ENCODE measurements at regions not wholly inside any gene's neighbourhood (a gene's known extent, or its start where the extent isn't known, plus 50 kb on each side); places are given as distances from the start of the nearest gene placed in this dataset.

GRCh38 chr6:23179994-23180393 lies 610.6 kb downstream of the HDGFL1 start:
- DNase-seq (ENCODE audit: low read depth in 6 of 9, low spot score in 9 of 9) = no peak
- H3K4me3 ChIP-seq (ENCODE audit: low read length in 2 of 2) = no peak overlapping the region
- no peaks in the 10 kb centered on the region for H3K9me3 ChIP-seq (ENCODE audit: control insufficient read depth in 2 of 2, insufficient read depth in 1 of 2, low read length in 1 of 2)
- H3K4me1 ChIP-seq (ENCODE audit: control insufficient read depth in 2 of 2, insufficient read depth in 2 of 2, low read length in 2 of 2) = no peaks in the 10 kb centered on the region
- no peak overlapping the region for H3K27ac ChIP-seq (ENCODE audit: low read depth in 1 of 2, low read length in 1 of 2)
- no peaks in the 10 kb centered on the region for H3K36me3 ChIP-seq (ENCODE audit: control insufficient read depth in 2 of 2, insufficient read depth in 2 of 2, low read length in 1 of 2)
- WGBS = 98% methylated on average over 4 of the region's 4 CpGs
- H3K27me3 ChIP-seq (ENCODE audit: control insufficient read depth in 2 of 2, insufficient read depth in 1 of 2, low read length in 1 of 2) = no peaks in the 10 kb centered on the region

- Histone ChIP-seq H3K27ac (ENCODE audit: low read depth in 1 of 2, low read length in 1 of 2) (no peak overlapping the region), H3K4me1 (ENCODE audit: control insufficient read depth in 2 of 2, insufficient read depth in 2 of 2, low read length in 2 of 2) (no peaks in the 10 kb centered on the region), H3K9me3 (ENCODE audit: control insufficient read depth in 2 of 2, insufficient read depth in 1 of 2, low read length in 1 of 2) (no peaks in the 10 kb centered on the region), H3K4me3 (ENCODE audit: low read length in 2 of 2) (no peak overlapping the region), H3K27me3 (ENCODE audit: control insufficient read depth in 2 of 2, insufficient read depth in 1 of 2, low read length in 1 of 2) (no peaks in the 10 kb centered on the region), H3K36me3 (ENCODE audit: control insufficient read depth in 2 of 2, insufficient read depth in 2 of 2, low read length in 1 of 2) (no peaks in the 10 kb centered on the region)
- 69% methylated on average over 12 of the region's 12 CpGs for WGBS
- no peak for DNase-seq (ENCODE audit: low read depth in 6 of 9, low spot score in 9 of 9)
These were observed 611.3 kb downstream of the HDGFL1 start for GRCh38 chr6:23180504-23181293.

- no peaks in the 10 kb centered on the region for H3K27me3 ChIP-seq (ENCODE audit: control insufficient read depth in 2 of 2, insufficient read depth in 1 of 2, low read length in 1 of 2)
- H3K36me3 ChIP-seq (ENCODE audit: control insufficient read depth in 2 of 2, insufficient read depth in 2 of 2, low read length in 1 of 2) = no peaks in the 10 kb centered on the region
- no peak overlapping the region for H3K4me3 ChIP-seq (ENCODE audit: low read length in 2 of 2)
- no peak for DNase-seq (ENCODE audit: low read depth in 6 of 9, low spot score in 9 of 9)
- no peak overlapping the region for H3K27ac ChIP-seq (ENCODE audit: low read depth in 1 of 2, low read length in 1 of 2)
- WGBS = 86% methylated on average over 7 of the region's 7 CpGs
- no peaks in the 10 kb centered on the region for H3K4me1 ChIP-seq (ENCODE audit: control insufficient read depth in 2 of 2, insufficient read depth in 2 of 2, low read length in 2 of 2)
- H3K9me3 ChIP-seq (ENCODE audit: control insufficient read depth in 2 of 2, insufficient read depth in 1 of 2, low read length in 1 of 2) = no peaks in the 10 kb centered on the region
These were observed 612.2 kb downstream of the HDGFL1 start for GRCh38 chr6:23181356-23182110.

- no peak overlapping the region for H3K4me3 ChIP-seq (ENCODE audit: low read length in 2 of 2)
- no peaks in the 10 kb centered on the region for H3K36me3 ChIP-seq (ENCODE audit: control insufficient read depth in 2 of 2, insufficient read depth in 2 of 2, low read length in 1 of 2)
- no peak overlapping the region for H3K27ac ChIP-seq (ENCODE audit: low read depth in 1 of 2, low read length in 1 of 2)
- 91% methylated on average over 7 of the region's 7 CpGs for WGBS
- no peaks in the 10 kb centered on the region for H3K9me3 ChIP-seq (ENCODE audit: control insufficient read depth in 2 of 2, insufficient read depth in 1 of 2, low read length in 1 of 2)
- no peak for DNase-seq (ENCODE audit: low read depth in 6 of 9, low spot score in 9 of 9)
- H3K4me1 ChIP-seq (ENCODE audit: control insufficient read depth in 2 of 2, insufficient read depth in 2 of 2, low read length in 2 of 2) = no peaks in the 10 kb centered on the region
- no peaks in the 10 kb centered on the region for H3K27me3 ChIP-seq (ENCODE audit: control insufficient read depth in 2 of 2, insufficient read depth in 1 of 2, low read length in 1 of 2)
These were observed 614.5 kb downstream of the HDGFL1 start for GRCh38 chr6:23183846-23184245.

- Histone ChIP-seq H3K4me1 (ENCODE audit: control insufficient read depth in 2 of 2, insufficient read depth in 2 of 2, low read length in 2 of 2) (no peaks in the 10 kb centered on the region), H3K4me3 (ENCODE audit: low read length in 2 of 2) (no peak overlapping the region), H3K27me3 (ENCODE audit: control insufficient read depth in 2 of 2, insufficient read depth in 1 of 2, low read length in 1 of 2) (no peaks in the 10 kb centered on the region), H3K27ac (ENCODE audit: low read depth in 1 of 2, low read length in 1 of 2) (no peak overlapping the region), H3K36me3 (ENCODE audit: control insufficient read depth in 2 of 2, insufficient read depth in 2 of 2, low read length in 1 of 2) (no peaks in the 10 kb centered on the region), H3K9me3 (ENCODE audit: control insufficient read depth in 2 of 2, insufficient read depth in 1 of 2, low read length in 1 of 2) (no peaks in the 10 kb centered on the region)
- 96% methylated on average over 3 of the region's 3 CpGs for WGBS
- no peak for DNase-seq (ENCODE audit: low read depth in 6 of 9, low spot score in 9 of 9)
These were observed 615.0 kb downstream of the HDGFL1 start for GRCh38 chr6:23184351-23184750.

GRCh38 chr6:23195487-23195886 lies 626.1 kb downstream of the HDGFL1 start:
- Histone ChIP-seq H3K4me1 (ENCODE audit: control insufficient read depth in 2 of 2, insufficient read depth in 2 of 2, low read length in 2 of 2) (no peaks in the 10 kb centered on the region), H3K27ac (ENCODE audit: low read depth in 1 of 2, low read length in 1 of 2) (no peak overlapping the region), H3K9me3 (ENCODE audit: control insufficient read depth in 2 of 2, insufficient read depth in 1 of 2, low read length in 1 of 2) (no peaks in the 10 kb centered on the region), H3K4me3 (ENCODE audit: low read length in 2 of 2) (no peak overlapping the region), H3K27me3 (ENCODE audit: control insufficient read depth in 2 of 2, insufficient read depth in 1 of 2, low read length in 1 of 2) (no peaks in the 10 kb centered on the region), H3K36me3 (ENCODE audit: control insufficient read depth in 2 of 2, insufficient read depth in 2 of 2, low read length in 1 of 2) (no peaks in the 10 kb centered on the region)
- WGBS = 83% methylated on average over 3 of the region's 3 CpGs
- DNase-seq (ENCODE audit: low read depth in 6 of 9, low spot score in 9 of 9) = no peak

GRCh38 chr6:23199541-23199940 lies 630.2 kb downstream of the HDGFL1 start:
- Histone ChIP-seq H3K27me3 (ENCODE audit: control insufficient read depth in 2 of 2, insufficient read depth in 1 of 2, low read length in 1 of 2) (no peaks in the 10 kb centered on the region), H3K9me3 (ENCODE audit: control insufficient read depth in 2 of 2, insufficient read depth in 1 of 2, low read length in 1 of 2) (no peaks in the 10 kb centered on the region), H3K27ac (ENCODE audit: low read depth in 1 of 2, low read length in 1 of 2) (no peak overlapping the region), H3K4me1 (ENCODE audit: control insufficient read depth in 2 of 2, insufficient read depth in 2 of 2, low read length in 2 of 2) (no peaks in the 10 kb centered on the region), H3K4me3 (ENCODE audit: low read length in 2 of 2) (no peak overlapping the region), H3K36me3 (ENCODE audit: control insufficient read depth in 2 of 2, insufficient read depth in 2 of 2, low read length in 1 of 2) (no peaks in the 10 kb centered on the region)
- WGBS = 95% methylated on average over 4 of the region's 4 CpGs
- no peak for DNase-seq (ENCODE audit: low read depth in 6 of 9, low spot score in 9 of 9)

- Histone ChIP-seq H3K27me3 (ENCODE audit: control insufficient read depth in 2 of 2, insufficient read depth in 1 of 2, low read length in 1 of 2) (no peaks in the 10 kb centered on the region), H3K4me1 (ENCODE audit: control insufficient read depth in 2 of 2, insufficient read depth in 2 of 2, low read length in 2 of 2) (no peaks in the 10 kb centered on the region), H3K9me3 (ENCODE audit: control insufficient read depth in 2 of 2, insufficient read depth in 1 of 2, low read length in 1 of 2) (no peaks in the 10 kb centered on the region), H3K4me3 (ENCODE audit: low read length in 2 of 2) (no peak overlapping the region), H3K36me3 (ENCODE audit: control insufficient read depth in 2 of 2, insufficient read depth in 2 of 2, low read length in 1 of 2) (no peaks in the 10 kb centered on the region), H3K27ac (ENCODE audit: low read depth in 1 of 2, low read length in 1 of 2) (no peak overlapping the region)
- WGBS = 81% methylated on average over 3 of the region's 3 CpGs
- DNase-seq (ENCODE audit: low read depth in 6 of 9, low spot score in 9 of 9) = no peak
These were observed 631.6 kb downstream of the HDGFL1 start for GRCh38 chr6:23200946-23201345.

- DNase-seq (ENCODE audit: low read depth in 6 of 9, low spot score in 9 of 9) = no peak
- Histone ChIP-seq H3K9me3 (ENCODE audit: control insufficient read depth in 2 of 2, insufficient read depth in 1 of 2, low read length in 1 of 2) (no peaks in the 10 kb centered on the region), H3K27me3 (ENCODE audit: control insufficient read depth in 2 of 2, insufficient read depth in 1 of 2, low read length in 1 of 2) (no peaks in the 10 kb centered on the region), H3K4me3 (ENCODE audit: low read length in 2 of 2) (no peak overlapping the region), H3K27ac (ENCODE audit: low read depth in 1 of 2, low read length in 1 of 2) (no peak overlapping the region), H3K4me1 (ENCODE audit: control insufficient read depth in 2 of 2, insufficient read depth in 2 of 2, low read length in 2 of 2) (no peaks in the 10 kb centered on the region), H3K36me3 (ENCODE audit: control insufficient read depth in 2 of 2, insufficient read depth in 2 of 2, low read length in 1 of 2) (no peaks in the 10 kb centered on the region)
- WGBS = 87% methylated on average over 5 of the region's 5 CpGs
These were observed 632.8 kb downstream of the HDGFL1 start for GRCh38 chr6:23202207-23202606.
